Activated effector memory CD4-positive, alpha-beta T cell treated with Interleukin-2 at 50 U/mL for 16 hours (primary cell): ENCODE measurements at regions not wholly inside any gene's neighbourhood (a gene's known extent, or its start where the extent isn't known, plus 50 kb on each side); places are given as distances from the start of the nearest gene placed in this dataset.

Experiments used
- DNase-seq: peaks from one replicate; pipeline ENCODE4 v3.0.0-alpha.2; 2020

DNA sequence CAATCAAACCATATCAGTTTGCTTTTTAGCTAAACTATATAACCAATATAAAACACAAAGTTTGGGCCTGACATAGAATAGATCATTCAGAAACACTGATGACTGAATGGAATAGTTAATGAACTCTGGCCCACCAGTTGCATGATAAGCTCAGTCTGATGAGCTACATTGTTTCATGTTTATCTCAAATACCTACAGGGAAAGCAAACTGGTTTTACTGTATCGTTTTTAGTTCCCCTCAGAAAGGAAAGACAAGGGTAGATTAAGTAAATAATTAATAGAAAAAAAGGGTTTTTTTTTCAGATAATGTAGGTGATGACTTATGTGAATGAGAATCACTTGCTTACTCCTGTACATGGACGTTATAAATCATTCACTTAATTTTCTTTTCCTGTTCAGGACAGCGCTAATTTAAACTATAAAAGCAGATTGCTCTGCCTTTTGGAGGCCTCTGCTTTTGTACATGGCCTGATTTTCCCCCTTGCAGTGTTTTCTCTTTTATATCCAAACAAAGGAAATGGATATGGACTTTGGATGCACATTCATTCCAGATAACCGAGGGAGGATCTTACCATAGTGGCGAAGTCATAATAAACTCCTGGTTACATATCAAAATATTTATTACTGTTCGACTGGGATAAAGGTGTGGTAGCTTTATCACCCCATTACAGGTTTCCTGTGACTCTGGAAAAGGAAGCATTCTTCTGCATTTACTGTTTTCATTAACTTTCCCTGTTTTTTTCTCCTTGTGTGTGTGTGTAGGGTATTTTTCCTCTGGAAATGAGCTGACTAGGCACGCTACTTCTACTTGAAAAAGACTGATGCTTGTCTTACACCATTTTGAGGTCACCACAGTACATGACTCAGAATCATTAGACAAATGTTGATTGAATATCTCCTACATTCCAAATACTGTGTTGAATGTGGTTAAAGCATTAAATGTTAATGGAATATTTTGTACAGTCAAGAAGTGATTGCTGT is 373.1 kb upstream of the HS3ST1 start:
- no peak for DNase-seq

DNA sequence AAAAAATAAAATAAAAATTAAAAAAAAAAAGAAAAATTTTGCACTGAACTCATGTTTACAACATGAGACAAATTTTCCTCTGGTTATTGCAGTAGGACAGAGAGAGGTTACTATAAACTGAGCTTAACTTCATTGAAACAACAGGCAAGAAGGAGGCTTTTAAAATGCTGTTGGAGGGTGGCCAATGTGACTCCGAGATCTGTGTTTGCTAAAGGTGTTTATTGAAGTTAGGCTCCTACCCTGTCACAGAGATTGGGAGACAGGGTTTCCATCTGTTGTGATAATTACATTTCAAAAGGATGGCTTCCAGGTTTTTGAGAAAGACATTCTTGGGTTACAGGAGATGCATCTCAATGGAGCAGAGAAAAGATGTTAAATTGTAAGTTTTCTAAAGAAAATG is 370.5 kb upstream of the HS3ST1 start:
- DNase-seq = no peak

DNA sequence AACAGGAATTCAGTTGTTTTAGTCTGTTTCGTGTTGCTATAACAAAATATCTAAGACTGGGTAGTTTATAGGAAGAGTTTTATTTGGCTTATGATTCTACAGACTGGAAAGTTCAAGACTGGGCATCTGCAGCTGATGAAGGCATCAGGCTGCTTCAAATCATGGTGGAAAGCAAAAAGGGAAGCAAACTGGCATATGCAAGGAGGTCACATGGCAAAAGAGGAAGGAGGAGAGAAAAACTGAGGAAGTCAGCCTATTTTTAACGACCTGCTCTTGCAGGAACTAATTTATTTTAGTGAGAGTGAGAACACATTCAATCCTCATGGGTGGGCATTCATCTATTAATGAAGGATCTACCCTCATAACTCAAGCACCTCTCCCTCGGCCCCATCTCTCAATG is 363.1 kb upstream of the HS3ST1 start:
- no peak for DNase-seq

DNA sequence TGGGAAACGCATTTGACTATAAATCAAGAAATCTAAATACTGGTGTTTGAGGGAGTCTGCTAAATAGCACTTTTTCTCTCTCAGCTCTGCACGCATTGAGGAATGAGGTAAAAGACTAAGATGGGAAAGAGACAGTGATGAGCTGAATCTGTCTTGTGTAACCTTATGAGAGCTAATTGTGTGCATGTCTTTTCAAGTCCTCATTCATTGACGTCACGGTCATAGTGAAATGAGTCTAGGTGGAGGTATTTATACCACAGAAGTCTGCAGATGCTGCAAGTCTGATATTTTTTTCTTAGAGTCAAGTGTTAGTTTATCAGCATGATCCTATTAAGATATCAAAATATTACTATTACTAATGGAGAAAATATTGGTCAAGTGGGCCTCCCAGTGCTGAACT is 361.5 kb upstream of the HS3ST1 start:
- DNase-seq = no peak

DNA sequence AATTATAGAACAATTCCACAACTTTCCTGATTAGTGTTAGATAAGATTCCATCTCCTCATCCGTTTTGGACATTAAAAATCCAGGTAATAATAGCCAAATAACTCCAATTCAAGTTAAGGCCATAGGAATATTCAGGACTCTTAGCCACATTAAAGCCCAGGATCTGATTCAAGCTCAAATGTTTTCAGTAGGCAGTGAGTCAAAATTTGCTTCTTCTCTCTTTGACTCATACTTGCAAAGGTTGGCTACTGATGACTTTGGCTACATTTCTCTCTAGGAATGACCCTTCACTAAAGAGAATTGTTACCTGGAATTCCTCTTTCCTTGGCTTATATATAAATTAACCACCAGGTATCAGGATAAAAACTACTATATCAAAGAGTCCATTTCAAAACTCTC is 354.9 kb upstream of the HS3ST1 start:
- no peak for DNase-seq

DNA sequence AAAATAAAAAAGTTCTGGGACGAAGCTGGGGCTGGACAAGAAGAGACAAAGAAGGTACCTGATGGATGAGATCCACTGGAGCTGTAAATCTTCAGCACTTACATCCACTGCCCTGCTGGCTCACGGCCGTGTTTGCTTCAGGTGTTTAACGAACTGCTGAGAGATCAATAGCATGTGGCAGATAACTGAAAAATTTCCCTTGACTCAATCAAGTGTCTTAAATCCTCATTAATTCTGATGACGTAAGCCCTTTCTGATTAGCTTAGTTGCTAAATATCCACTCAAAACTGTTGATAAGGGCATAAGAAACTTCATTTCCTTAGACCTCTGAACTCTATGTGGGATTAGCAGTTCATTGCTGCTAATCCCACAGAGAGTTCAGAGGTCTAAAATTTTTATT is 354.2 kb upstream of the HS3ST1 start:
- DNase-seq = no peak

DNA sequence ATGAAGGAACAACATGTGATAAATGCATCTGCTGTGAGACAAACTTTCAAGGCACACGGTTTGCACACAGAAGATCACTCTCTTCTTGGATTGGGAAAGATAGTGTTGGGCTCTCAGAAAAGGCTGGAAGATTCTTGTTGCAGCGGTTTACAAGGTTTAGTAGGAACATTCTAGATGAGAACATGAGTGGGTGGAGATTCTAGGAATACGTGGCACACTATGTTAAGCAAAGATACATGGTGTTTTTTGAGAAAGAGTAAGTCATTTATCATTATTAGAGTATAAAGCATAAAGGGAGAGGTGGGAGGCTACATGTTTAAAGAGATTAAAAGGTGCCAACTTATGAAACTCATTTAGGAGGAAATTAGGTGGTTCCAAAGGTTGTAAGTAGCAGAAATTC is 348.8 kb upstream of the HS3ST1 start:
- DNase-seq = no peak

- DNase-seq = no peak
Measured at GRCh38 chr4:11774346-11774745, 345.7 kb upstream of the HS3ST1 start.

- no peak for DNase-seq
Measured at GRCh38 chr4:11773798-11774197, 345.1 kb upstream of the HS3ST1 start.

DNA sequence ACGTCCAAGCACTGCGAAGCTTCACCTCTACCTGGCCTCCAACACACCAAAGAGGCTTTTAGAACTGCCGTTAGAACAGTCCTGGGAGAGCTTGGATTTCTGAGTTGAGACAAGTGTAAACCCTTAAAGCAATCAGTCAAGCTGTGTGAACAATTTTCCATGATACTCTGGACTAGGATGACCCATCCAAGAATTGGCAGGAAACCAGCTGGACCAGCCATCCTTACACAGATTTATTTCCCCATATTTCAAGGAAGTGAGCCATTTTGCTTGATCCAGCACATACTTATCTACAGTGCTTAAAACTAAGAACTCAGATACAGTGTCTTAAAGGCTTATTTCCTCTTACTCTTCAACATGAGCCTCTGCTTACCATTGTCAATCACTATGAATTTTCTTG is 340.7 kb upstream of the HS3ST1 start:
- no peak for DNase-seq

GRCh38 chr4:11768251-11768972 is 339.7 kb upstream of the HS3ST1 start:
- no peak for DNase-seq

DNA sequence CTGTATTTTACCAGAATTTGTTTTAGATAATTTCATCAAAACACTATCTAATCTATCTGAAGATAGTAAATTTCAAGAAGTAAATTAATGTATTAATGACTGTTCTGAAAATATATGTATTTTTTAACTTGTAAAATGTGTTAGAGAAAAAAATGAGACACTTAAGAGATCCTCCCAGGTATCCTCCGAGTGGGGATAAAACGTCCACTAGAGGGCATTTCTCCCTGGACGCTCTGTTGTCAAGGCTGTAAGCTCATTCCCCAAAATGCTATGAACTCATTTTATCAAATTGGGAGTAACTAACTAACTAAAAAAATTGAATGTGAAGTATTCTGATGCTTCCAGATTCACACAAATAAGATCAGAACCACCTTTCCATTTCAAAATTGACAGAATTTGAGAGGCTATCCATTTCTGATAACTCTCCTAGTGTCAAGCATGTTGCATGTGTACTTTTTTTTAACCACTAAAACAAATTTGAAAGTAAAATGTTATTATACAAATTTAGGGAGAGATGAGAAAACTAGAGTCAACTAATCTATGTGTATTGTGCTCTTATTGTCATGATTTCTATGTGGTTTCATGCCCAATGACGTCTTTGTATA is 337.3 kb upstream of the HS3ST1 start:
- no peak for DNase-seq

DNA sequence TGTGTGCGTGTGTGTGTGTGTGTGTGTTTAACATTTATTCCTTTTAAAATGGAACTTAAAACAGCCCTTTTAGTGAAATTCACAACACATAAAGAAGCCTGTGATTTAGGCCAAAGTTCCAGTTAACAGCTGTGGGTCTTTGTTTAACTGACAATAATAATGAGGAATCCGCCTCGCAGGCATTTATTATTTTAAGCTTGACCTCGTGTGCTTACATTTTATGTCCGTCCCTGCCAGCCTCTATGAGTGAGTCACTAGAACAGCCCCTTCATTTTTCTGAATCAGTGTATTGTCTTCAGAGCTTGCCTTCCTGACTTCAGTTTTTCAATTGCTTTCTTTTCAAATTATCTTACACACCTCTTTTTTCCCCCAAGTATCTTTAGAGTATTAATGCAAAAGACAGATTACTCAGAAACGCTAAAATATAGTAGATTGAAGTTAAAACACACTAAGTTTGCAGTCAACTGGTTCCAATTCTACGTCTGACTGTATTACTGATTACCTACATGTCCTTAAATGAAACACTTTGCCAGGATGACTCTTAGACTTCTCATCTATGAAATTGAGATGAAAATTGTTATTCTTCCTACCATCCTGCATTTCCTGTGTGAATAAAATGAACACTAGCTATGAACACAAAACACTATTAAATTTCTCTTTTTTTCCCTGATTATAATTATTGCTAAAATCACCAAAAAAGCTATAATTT is 319.6 kb upstream of the HS3ST1 start:
- no peak for DNase-seq

- DNase-seq = no peak
Measured at GRCh38 chr4:11746734-11747133, 318.0 kb upstream of the HS3ST1 start.

DNA sequence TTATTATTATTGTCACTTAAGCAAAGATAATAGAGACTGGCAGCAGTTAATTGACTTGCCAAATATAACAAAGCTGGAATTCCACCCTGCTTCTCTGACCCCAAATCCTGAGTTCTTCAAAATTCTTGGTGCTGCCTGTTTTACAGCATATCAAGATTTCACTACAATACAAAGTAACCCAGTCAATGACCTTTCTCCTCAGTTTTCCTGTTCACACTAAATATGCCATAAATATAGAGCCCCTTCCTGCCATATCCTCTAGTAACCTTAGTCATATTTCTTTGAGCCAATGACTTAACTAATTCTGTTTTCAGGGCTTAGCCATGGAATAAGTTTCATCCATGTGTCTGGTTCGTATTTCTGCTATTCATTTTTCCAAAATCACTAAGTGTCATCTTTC is 315.3 kb upstream of the HS3ST1 start:
- DNase-seq = no peak

DNA sequence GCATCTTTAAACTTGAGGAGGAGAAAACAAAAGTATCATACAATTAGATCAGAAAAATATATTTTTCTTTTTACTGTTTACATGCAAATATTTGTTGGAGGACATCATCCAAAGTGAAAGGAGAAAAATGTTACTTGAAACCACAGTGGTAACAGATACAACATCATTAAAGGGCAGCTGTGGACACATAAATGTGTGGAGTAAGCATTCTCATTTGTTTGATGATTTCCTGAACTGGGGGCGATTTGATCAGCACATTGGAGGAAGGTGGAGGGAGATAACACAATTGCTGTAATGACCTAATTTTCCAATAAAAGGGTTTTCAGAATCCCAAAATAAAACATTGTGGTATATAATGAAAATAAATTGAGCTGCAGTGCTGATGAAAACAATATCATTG is 314.5 kb upstream of the HS3ST1 start:
- no peak for DNase-seq

GRCh38 chr4:11741190-11741652 is 312.5 kb upstream of the HS3ST1 start:
- DNase-seq = no peak

- DNase-seq = no peak
Measured at GRCh38 chr4:11739992-11740391, 311.3 kb upstream of the HS3ST1 start.

DNA sequence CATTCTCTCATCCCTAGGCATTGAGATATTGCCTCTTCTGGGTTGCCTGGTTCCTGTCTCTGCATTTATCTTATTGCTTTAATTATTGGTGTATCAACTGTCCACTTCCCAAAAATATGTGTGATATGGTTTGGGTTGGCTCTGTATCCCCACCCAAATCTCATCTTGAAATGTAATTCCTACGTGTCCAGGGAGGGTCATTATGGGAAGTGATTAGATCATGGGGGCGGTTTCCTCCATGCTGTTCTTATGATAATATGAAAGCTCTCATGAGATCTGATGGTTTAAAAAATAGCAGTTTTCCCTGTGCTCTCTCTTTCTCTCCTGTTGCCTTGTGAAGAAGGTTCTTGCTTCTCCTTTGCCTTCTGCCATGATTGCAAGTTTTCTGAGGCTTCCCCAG is 308.3 kb upstream of the HS3ST1 start:
- no peak for DNase-seq

DNA sequence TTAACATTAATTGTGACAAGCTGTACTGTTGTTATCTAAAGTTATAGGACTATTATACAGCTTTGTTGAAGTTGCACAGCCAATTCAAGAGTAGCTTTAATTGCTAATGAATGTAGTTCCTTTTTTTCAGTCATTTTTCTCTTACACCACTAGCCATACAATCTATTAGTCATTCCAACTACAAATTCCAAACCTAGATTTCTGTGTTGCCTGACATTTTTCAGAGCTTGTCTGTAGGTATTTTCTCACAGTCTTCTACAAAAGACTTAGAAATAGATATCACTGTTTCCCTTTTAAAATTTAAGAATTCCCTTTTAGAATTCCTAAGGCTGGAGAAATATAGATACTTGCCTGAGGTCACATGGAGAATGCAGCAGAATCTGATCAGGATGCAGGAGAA is 307.0 kb upstream of the HS3ST1 start:
- no peak for DNase-seq

DNA sequence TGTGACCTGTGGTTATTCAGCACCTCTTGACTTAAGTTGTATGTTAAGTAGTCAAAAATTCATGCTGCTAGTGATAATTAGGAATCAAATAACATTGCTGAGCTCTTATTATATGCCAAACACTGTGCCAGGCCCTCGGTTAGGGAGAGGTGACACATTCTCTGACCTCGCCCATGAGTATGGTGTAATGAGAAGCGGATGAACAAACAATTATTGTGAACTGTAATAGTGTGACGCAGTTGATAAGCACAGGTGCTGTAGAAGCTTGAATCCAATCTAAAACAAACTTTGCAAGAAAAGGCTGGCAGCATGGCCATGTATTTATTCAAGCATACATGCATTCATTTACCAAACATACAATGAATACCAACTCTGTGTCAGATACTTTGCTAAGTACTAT is 303.5 kb upstream of the HS3ST1 start:
- no peak for DNase-seq

DNA sequence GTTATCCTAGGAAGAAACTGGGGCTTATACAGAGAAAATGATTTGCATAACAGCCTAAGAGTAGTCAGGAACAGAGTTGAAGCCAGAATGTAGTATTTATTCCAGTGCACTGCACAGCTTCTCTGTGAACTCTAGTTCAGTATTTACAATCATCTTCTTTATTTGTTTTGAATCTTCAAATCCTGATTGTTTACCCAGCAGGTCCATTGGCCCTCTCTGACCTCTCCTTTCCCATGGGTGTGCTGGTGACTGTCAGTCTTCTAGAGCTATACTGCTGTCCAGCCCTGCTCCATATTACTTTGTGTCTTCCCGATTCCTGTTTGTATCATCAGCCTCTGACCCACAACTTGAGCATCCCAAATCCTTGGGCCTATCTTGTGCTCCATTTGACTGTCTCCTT is 301.9 kb upstream of the HS3ST1 start:
- no peak for DNase-seq

DNA sequence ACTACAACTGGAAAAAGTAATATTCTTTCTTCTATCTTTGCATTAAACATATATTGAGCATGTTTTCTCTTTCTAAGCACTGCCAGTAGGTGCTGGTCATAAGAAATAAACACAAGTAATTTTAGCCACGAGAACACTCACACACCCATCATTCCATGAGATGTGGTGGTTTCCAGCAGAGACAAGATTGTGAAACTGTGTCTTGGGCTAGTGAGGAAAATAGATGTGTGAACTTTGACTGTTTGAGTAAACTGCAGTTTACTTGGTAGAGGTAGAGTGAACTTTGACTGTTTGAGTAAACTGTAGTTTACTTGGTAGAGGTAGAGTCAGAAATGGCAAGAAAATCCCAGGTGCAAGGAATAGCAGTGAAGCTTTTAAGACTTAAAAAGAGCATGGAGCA is 300.9 kb upstream of the HS3ST1 start:
- no peak for DNase-seq
